Ishikawa (cell line): ENCODE measurements at regions not wholly inside any gene's neighbourhood (a gene's known extent, or its start where the extent isn't known, plus 50 kb on each side); places are given as distances from the start of the nearest gene placed in this dataset.

ENCODE experiments used
- CEBPB ChIP-seq: IDR thresholded peaks from 2 replicates; pipeline ENCODE4 v1.6.1; 2012
- CREB1 ChIP-seq: IDR thresholded peaks from 2 replicates; pipeline ENCODE4 v1.6.1; 2012; ENCODE audit warnings: low read depth
- EGR1 ChIP-seq: IDR thresholded peaks from 2 replicates; pipeline ENCODE4 v1.6.1; 2012
- FOXM1 ChIP-seq: IDR thresholded peaks from 2 replicates; pipeline ENCODE4 v1.6.1; 2012; ENCODE audit warnings: low read depth, borderline replicate concordance
- MAX ChIP-seq: IDR thresholded peaks from 2 replicates; pipeline ENCODE4 v1.6.1; 2012
- RAD21 ChIP-seq: IDR thresholded peaks from 2 replicates; pipeline ENCODE4 v1.6.1; 2012; ENCODE audit warnings: low read depth
- TAF1 ChIP-seq: IDR thresholded peaks from 2 replicates; pipeline ENCODE4 v1.6.1; 2012; ENCODE audit warnings: low read depth, mild to moderate bottlenecking
- TCF12 ChIP-seq: IDR thresholded peaks from 2 replicates; pipeline ENCODE4 v1.6.1; 2012; ENCODE audit warnings: low read depth
- YY1 ChIP-seq: IDR thresholded peaks from 2 replicates; pipeline ENCODE4 v1.6.1; 2012; ENCODE audit warnings: low read depth
- ZBTB7A ChIP-seq: IDR thresholded peaks from 2 replicates; pipeline ENCODE4 v1.6.1; 2012; ENCODE audit warnings: low read depth
- TF ChIP-seq, protein P1 (sequence below): IDR thresholded peaks from 2 replicates; pipeline ENCODE4 v1.6.1; 2012; ENCODE audit warnings: low read depth, mild to moderate bottlenecking

- TF ChIP-seq RAD21: no peak
- TF ChIP-seq CEBPB: no peak
- no peak for TF ChIP-seq TAF1
- TF ChIP-seq YY1: no peak
- TF ChIP-seq, protein P1, sequence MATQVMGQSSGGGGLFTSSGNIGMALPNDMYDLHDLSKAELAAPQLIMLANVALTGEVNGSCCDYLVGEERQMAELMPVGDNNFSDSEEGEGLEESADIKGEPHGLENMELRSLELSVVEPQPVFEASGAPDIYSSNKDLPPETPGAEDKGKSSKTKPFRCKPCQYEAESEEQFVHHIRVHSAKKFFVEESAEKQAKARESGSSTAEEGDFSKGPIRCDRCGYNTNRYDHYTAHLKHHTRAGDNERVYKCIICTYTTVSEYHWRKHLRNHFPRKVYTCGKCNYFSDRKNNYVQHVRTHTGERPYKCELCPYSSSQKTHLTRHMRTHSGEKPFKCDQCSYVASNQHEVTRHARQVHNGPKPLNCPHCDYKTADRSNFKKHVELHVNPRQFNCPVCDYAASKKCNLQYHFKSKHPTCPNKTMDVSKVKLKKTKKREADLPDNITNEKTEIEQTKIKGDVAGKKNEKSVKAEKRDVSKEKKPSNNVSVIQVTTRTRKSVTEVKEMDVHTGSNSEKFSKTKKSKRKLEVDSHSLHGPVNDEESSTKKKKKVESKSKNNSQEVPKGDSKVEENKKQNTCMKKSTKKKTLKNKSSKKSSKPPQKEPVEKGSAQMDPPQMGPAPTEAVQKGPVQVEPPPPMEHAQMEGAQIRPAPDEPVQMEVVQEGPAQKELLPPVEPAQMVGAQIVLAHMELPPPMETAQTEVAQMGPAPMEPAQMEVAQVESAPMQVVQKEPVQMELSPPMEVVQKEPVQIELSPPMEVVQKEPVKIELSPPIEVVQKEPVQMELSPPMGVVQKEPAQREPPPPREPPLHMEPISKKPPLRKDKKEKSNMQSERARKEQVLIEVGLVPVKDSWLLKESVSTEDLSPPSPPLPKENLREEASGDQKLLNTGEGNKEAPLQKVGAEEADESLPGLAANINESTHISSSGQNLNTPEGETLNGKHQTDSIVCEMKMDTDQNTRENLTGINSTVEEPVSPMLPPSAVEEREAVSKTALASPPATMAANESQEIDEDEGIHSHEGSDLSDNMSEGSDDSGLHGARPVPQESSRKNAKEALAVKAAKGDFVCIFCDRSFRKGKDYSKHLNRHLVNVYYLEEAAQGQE: no peak
- TF ChIP-seq MAX: no peak
- TF ChIP-seq EGR1: no peak
- no peak for TF ChIP-seq FOXM1
- peak; percentile 27; the same call in 1 of the 2 replicates for TF ChIP-seq TCF12
- no peak for TF ChIP-seq CREB1
- no peak for TF ChIP-seq ZBTB7A
Measured at GRCh38 chr5:17805227-17805825, 171.1 kb downstream of the TAF11L14 start.
